GM21390 (cell line): ENCODE measurements at regions not wholly inside any gene's neighbourhood (a gene's known extent, or its start where the extent isn't known, plus 50 kb on each side); places are given as distances from the start of the nearest gene placed in this dataset.
A peak's percentile ranks its signal among the peaks of the same experiment; 100 is the strongest.

Experiments
- ATAC-seq: cut with Tn5 transposase; IDR thresholded peaks from one replicate; pipeline ENCODE4 v1.9.1; 2021; ENCODE audit not compliant: unreplicated experiment

DNA sequence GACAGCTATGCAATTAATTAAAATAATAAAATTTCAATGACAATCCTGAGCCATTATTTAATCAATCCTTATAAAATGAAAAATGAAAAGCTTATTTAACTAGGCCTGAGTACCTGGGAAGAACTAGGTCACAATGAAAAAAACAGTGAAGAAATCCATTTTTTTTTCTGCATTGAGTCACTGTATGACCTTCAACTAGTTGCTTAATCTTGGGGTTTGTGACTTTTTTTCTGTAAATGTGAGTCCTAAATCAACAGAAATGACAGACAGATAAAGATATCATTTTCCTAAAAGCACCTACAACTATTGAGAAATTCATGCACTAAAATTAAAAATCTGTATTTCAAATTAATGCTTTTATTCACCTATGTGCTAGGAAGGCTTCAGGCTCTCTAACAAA lies 96.8 kb downstream of the TMEM26 start:
- no peak for ATAC-seq

DNA sequence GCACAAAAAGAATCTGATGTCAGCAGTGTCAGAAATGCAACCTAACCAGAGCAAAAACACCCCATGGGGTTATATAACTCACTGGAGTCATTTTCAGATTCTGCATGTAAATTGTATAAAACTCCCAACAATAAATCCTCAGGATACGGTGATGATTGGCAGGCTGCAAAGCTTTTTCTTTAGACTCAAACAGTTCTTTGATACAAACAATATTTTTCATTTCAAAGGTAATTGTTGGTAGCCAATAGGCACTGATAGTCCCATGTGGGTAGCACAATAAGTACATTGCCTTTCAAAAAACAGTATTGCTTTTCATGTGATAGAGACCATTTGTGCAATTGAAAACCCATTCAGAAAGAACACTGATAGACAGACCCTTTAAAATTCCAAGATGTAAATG lies 98.0 kb downstream of the TMEM26 start:
- ATAC-seq, result no peak

DNA sequence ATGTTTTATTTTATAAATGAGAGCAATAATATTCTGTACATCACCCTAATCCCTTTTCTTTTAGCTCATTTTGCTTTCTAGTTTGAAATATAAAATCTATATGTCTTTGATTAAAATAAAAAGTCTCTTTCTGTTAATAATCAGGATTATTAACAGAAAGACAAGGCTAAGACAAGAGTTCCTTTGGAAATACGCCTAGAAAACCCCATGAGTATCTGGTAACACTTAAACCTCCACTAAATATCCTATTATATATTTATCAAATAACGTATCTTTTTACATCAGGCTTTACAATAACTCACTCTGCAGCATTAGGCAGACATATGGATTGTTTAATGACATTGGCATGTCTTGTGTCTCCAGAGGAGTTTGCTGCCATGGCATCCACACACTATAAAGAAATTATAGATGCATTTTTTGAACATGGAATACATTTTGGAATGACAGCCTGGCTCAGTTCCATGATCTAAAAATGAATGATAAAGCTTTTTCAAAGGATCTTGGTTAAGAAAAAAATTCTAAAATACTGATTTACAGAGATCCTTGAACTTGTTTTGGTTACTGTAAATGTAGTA lies 98.7 kb downstream of the TMEM26 start:
- ATAC-seq, result no peak

DNA sequence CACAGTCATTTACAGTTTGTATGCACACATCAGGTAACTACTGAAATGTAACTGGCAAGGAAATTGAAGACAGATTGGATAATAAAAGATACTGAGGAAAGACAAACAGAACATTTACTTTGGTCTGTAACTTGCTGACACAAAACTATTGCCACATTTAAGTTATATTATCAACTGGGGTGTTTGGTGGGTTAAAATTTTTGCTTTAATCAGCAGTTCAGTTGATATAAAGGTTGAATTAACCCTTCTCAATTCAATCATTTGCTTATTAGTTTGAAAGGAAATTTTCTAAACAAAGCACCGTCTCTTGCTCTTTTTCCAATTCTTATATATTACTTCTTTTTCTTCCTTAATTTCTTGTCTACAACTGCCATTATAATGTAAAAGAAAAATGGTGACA lies 102.4 kb downstream of the TMEM26 start:
- ATAC-seq, result no peak

DNA sequence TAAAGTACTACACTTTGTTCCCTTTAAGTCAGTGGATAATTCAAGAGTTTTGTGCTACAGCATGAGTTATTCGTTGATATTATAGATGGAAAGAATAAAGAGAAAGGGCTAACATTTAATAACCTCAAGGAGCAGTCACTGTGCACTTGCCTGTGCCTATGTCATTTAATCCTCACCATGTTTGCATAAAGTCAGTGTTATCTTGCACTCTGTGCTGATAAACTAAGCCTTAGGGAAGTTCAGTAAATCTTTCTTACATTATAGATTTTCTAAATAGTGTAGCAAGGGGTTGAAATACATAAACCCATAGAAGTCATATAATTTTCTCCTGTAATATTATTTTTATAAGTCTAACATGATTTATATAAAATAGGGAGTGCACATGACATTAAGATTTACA lies 103.1 kb downstream of the TMEM26 start:
- no peak for ATAC-seq

DNA sequence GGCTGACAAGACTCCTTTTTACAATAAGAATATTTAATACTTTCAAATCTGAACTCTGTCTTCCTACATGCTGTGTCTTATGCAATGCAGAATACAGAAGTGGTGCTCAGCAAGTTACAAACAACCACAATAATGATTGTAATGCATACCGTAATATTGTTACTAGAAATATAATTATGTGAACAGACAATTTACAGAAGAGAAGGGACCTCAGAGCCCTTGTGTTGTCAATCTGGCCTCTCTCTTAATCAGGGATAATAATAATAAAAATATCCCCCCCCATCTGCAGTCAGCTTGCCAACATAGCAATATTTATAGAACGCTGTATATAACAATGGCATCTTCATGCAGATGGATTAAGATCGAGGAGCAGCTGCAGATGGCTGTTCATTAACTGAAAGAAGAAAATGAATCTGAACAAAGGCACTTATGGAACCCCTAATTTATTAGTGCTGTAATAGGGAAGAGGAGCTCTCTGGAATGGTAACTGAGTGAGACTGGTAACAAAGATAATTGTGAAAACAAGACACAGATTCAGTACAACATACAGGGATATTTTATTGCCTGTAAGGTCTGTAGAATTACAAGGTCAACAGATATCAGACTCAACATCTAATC lies 106.3 kb downstream of the TMEM26 start:
- ATAC-seq, result no peak

DNA sequence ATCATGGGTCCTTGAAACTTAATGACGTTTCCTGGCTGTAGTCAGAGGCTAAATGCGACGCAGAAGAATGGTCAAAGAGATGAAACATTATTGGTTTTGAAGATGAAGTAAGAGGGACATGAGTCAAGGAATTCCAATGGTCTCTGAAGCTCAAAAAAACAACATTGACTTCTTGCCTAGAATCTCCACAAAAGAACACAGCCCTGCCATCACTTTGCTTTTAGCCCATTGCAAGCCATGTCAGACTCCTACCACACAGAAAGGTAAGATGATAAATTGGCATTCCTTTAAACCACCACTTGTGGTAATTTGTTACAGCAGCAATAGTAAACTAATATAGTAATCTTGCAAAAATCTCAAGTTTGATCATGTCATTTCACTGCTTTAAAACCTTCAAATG lies 109.4 kb downstream of the TMEM26 start:
- no peak for ATAC-seq

DNA sequence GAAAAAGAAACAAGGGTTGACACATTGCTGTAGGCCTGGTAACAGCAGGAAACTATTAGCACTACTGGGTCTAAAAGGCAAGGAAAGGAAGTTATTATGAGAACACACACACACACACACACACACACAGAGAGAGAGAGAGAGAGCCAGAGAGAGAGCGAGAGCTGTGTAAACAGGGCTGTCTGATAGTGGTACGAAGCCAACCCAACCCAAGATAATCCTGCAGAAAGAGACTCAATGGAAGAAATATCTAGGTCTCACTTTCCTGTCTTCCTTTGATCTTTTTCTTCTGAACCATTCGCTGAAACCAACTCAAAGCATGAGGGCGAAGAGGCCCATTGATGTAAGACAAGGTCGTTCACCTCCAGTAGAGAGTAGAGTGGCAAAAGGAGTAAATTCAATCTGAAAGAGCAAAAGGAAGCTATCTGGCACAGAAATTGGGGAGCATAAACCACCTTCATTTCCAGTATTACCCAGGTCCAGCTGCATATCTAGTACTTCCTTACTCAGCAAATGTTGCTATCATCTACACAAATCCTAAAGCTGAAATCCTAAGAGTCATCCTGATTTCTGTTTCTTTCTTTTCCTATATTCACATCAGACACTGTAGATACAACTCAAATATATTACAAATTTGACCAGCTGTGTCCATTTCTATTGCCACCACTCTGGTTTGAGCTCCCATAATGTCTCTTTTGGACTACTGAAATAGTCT lies 110.2 kb downstream of the TMEM26 start:
- no peak for ATAC-seq

DNA sequence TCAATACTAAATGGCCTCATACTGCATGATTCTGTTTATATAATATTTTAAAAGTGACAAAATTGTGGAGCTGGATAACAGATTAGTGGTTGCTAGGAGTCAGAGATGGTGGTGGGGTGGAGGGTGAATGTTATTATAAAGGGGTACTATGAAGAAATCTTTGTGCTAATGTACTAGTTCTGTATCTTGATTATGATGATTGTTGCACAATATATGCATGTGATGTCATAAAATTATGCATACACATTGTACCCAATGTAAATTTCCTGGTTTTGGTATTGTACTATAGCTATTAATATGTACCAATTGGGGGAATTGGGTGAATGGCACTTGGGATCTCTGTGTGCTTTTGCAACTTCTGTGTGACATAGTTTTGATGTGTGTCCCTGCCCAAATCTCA lies 112.2 kb downstream of the TMEM26 start:
- ATAC-seq, result no peak

DNA sequence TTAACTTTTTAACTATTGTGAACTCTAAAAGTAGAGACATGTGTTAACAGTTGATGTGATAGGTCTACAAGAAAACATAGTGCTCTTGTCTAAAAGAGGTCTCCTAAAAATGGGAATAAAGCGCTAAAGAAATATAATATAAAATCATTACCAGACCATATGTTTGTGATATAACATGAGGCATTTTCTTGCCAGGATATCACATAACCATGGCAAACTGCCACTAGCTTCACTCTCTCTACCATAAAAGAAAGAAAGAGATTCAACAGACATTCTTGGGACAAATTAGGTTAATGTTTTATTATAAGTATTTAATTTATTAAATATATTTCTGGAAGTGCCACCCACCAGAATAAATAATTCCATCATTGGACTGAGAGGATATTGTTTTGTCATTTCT lies 115.0 kb downstream of the TMEM26 start:
- ATAC-seq, result no peak

DNA sequence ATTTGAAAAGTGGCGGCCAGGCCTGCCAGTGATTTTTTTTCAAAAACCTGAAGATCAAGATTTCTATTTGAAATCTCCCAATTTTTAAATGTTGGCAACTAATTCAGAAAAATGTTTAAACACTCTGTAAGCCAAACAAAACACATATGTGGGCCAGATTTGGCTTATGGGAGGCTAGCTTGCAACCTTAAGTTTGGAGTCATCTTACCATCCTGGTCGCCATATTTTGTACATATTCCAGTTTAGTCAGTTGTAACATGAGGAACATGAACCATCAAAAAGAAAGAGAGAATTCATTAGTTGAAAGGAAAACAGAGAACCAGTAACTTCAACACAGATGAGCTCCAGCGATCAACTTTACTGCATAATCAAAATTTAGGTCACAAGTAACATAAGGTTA lies 115.4 kb downstream of the TMEM26 start:
- no peak for ATAC-seq

DNA sequence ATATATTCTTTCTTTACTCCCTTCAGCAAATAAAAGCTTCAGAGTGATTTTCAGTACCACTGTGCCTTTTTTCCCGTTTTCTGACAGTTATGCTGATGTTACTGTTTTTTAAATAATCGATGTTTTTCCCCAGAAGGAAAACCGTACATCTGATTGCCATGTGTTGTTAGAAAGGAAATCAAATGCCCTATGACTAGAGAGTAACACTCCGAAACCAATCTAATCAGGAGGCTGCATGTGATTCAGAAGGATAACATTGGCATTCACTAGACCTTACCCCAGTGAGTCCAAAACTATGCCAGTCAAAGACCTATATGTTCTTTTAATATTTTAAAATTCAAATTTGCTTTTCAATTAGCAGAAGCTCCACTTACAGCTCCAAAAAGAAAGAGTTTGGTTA lies 116.3 kb downstream of the TMEM26 start:
- no peak for ATAC-seq

DNA sequence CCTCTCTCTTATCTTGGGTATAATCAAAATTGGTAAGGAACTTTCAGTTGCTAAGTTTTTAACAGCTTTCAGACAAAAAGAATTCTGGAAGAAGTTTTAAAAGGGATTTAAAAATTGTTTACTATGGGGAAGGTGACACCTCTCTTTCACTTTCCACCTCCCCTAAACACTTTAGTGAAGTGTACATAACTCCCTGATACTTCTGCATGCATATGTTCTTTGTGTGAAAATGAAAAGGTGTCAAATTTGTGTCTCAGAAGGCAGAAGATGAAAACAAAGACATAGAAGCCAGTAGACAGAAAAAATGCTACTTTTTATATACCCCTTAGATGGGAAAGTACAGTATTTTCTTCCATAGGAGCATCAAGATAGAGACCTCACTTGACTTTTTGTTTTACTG lies 117.8 kb downstream of the TMEM26 start:
- ATAC-seq, result no peak

DNA sequence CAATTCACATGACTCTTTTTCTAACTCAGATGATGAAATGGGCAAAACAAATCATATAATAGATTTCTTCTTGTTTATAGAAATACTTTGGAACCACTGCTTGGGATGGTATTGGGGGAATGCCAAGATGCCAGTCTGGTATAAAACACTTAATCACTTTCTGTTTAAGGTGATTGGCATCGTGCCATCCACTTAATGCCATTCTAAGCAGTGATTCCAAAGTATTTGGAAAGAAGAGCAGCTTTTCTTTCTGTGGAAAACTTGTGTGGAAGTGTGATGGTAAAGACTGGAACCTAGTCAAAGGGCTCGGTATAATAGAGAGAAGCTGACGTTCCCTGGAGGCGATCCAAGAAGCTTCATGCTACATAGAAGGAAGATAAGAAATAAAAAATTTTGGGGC lies 120.6 kb downstream of the TMEM26 start:
- ATAC-seq, result no peak

DNA sequence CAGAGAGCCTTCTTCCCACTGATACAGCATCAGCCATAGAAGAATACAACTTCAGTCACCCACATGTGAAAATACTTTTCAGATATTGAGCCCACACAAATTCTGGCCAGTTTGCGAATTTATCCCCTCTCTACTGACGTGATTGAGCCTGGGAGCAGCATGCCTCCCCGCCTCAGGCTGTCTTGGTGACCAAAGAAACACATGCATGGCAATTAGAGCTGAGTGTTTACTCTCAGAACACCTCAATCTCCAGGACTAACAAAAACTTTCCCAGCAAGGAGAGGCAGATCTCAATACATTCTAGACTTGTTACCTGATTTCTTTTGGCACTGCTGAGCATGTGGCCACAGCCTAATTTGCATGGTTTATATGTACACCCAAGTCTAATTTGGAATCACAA lies 122.5 kb downstream of the TMEM26 start:
- no peak for ATAC-seq

DNA sequence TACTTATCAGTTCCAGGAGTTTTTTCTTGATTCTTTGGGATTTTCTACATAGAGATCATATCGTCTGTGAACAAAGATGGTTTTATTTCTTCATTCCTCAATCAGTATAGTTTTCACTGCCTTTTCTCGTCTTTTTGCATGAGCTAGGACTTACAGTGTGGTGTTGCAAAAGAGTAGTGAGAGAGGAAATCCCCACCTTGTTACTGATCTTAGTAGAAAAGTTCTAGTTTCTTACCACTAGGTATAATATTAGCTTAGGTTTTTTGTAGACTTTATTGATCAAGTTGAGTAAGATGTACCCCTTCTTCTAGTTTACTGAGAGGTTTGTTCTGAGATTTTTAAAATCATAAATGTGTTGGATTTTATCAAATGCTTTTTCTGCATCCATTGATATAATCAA lies 123.3 kb downstream of the TMEM26 start:
- ATAC-seq, result peak; percentile 83

DNA sequence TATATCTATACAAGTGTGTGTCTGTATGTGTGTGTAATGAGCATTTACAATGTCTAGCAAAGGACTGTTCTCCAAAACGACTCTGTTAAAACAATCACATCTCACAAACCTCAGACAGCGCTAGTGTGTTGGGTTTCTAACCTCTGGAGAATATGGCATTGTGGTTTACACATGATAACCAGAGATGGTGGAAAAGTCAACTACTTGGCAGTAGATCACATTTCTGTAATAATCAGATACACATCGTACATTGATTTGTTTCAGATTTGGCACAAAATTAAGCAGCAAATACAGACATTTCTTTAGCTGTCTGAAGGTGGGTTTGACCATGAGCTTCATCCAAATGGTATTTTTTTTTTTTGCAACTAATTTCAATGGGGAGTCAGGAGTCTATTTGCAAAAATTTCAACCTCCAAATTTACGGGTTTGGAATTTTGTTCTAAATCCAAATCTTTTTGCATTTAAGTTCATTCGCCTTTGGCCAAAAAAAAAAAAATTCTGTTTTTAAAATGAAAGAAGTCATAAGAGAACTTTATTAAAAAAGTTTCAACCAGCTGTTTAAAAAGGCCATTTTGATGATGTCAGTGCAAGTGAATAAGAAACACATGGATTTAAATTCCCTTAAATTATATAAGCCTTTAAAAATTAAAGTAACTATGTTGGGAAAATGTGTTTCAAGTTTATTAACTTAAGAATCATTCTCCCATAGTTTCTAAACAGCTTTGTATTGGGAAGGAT lies 127.8 kb downstream of the TMEM26 start:
- ATAC-seq, result no peak

DNA sequence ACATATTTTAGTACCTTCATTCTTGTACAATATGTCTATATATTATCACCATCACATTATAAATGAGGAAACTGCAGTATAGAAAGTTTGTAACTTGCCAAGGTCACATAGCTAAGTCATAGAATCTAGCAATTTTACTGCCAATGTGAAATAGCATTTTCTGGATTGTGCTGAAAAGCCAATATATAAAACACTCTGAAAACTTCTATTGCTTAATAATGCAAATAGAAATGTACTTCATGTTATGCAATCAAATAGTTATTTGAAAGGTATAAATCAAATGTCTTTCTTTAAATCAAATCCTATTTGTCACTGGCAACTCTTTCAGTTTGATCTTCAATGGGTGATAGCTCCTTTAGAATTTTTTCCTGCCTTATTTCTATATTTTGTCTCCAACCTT lies 129.5 kb downstream of the TMEM26 start:
- ATAC-seq, result no peak

DNA sequence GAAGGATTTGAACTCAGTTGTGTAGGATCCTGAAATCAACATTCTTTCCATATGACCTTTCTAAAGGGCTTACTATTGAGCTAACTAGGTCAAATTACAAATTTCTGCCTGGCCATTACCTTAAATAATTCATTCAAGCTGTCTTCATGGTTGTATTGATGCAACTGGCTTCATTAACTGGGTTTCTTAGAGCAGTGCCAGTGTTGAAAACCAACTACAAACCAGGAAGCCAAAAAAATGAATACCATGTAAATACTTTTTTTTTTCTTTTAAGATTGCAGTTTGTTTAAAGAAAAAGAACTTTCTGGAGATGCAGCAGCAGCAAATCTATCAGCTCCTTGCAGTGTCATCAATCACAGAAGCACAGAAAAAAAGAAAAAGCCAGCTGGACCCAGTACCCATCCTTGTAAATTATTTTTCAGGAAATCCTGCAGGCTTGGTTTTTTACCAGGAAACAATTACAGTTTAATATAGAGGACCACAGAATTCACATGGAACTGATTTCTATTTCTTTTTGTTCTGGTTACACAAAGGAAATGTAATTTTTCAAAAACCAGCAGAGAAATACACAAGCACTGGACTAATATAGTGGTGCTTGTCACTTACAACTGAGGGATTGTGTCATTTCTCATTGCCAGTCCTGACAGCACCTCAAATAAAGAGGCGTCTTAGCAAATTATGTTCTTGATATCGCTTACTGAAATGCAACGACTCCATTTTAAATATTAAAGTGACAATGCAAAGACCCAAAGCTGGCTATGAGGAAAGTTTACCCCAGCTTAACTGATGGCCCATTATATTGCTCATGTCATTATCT lies 131.9 kb downstream of the TMEM26 start:
- no peak for ATAC-seq

DNA sequence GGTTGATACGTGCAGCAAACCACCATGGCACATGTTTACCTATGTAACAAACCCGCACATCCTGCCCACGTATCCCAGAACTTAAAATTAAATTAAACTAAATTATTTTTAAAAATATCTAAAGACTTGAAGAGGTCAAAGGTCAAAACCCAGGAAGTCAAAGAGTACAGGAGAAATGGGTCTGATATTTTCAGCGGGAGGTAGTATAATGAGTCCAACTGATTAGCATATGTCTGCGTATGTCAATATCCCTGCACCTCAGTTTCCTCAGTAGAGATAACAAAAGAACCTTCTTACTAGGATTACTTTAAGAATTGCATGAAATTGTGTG lies 133.0 kb downstream of the TMEM26 start:
- ATAC-seq, result no peak
